Renal cortical epithelial cell (primary cell): ENCODE measurements at regions not wholly inside any gene's neighbourhood (a gene's known extent, or its start where the extent isn't known, plus 50 kb on each side); places are given as distances from the start of the nearest gene placed in this dataset.
"Not testable (repeated sequence)": the region's sequence is repeated elsewhere in the genome, so short reads cannot be mapped to it uniquely, and the experiment has no call there.

Source experiments
- DNase-seq: peaks from one replicate; pipeline ENCODE4 v3.0.0-alpha.2; 2011; ENCODE audit warnings: low read depth

DNA sequence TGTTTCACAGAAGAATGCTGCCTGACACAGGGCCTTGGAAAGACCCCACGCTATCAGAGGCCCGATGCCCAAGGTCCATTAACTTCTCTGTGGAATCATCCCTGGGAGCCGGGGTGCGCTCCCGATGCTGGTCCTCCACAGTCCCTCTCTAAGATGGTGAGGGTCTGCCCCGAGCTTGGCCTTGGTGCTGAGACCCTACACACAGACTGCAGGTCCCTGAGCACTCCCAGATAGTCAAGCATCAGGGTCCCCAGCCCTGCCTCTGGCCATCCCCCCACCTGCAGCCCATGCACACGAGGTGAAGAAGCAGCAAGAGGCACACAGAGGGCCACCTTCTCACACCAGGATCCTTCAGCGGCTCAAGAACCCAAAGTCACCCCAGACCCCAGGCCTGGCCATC, 263.3 kb downstream of the MYCN start:
- no peak for DNase-seq

- no peak for DNase-seq
Measured at GRCh38 chr2:16203069-16203468, 262.7 kb downstream of the MYCN start.

DNA sequence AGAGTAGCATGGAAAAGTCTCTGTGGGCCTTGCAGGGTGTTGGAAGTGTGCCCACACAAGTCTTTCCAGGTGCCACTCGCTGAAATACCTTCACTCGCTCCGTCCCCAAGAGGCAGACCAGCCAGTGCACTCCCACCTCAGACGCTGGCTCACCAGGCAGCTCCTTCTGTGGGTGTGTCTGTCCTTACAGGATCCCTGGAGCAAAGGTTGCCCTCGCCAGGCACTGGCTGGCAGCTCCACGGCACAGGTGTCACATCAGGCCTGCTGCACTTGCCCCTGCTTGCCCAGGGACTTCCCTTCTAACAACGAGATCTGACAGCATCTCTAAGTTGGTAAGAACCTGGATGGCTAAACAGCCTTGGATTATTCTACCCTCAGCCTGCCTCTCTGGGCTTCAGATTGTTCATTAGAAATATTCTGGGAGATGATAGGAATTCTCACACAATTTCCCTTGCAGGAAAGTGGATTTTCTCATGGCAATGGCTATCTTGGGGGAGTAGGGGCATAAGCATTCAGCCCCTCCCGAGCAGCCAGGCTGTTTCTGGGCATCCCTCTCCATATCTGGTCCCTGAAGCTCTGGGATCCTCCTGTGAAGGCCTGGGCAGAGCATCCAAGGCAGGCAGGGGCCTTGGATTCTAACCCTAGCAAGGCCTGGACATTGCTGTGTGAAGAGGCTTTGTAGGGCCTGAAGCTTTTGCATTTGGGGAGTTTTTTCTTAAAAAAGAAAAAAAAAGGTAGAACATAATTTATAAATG, 262.1 kb downstream of the MYCN start:
- no peak for DNase-seq

DNA sequence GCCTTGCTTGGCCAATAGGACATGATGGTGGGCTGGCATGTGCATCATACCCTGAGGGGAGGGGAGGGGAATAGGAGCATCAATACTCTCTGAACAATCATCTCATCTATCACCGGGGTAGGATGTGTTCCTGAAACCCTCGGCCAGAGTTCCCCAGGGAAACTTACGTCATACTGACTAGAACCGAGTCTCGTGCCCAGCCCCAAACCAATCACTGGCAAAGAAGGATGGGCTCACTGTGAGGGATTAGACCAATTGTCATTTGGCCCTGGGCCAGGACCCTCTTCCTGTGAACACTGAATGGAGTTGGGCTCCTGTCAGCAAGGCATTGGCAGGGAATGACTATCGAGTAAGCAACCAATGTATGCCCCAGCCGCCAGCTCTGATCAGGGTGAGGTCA, 261.5 kb downstream of the MYCN start:
- no peak for DNase-seq

DNA sequence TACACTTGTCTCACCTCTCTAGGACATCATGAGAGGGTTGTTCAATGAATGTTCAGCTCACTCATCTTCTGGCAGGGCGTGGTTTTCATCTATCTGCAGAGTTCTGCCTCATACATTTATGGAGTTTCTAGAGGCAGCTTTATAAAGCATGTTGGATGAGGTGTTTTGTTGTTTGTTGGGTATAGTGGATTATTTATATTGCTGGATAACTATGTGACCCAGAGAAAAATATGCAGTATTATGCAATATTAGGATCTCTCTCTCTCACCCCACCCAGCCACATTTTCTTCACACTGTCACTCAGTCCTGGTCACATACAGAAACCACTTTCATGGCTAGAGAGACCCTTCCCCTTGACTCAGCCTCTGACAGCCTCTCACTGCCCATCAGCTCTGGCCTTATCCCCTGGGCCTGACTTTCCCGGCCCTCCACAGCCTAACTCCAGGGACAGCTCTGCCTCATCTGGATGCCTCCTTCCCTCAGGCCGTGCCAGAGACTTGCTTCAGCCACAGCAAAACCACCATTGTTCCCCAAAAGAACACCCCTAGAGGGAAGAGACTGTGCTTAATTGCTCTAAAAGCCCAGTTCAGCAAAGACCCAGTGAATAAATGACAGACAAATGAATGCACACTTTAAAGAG, 260.3 kb downstream of the MYCN start:
- no peak for DNase-seq

- DNase-seq, result no peak
Measured at GRCh38 chr2:16199882-16200553, 259.7 kb downstream of the MYCN start.

GRCh38 chr2:16199241-16199640, 258.9 kb downstream of the MYCN start:
- not testable (repeated sequence) for DNase-seq

DNA sequence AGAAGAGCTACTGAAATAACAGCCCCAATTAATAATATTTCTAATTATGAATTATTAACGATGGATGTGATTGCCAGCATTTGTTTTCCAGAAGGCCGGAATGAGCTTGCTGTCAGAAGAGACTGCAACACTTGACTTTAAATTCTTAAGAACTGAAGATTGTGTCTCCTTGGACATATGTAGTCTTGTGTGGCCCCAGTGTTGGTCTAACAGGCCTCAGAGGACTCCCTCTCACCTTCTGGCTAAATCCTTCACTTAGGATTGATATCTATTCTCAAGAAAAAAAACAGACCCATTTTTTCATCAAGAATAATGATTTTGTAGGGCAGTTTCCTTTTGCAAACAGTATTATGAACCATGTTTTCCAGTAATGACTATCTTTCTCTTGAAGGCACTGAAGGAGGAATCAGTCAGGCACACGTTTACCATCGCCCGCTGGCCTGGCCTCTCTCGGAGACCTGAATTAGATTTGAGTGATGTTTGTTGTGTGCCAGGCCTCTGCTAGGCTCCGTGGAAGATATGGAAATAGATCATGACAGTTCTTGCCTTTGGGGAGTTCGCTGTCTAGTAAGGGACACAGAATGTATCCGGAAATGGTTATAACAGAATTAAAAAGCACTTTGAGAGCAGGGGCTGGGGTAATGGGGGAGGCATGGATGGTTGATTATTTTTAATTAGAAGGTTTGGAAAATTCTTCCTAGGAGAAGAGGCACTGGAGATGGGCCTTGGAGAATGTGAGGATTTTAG, 258.0 kb downstream of the MYCN start:
- no peak for DNase-seq

DNA sequence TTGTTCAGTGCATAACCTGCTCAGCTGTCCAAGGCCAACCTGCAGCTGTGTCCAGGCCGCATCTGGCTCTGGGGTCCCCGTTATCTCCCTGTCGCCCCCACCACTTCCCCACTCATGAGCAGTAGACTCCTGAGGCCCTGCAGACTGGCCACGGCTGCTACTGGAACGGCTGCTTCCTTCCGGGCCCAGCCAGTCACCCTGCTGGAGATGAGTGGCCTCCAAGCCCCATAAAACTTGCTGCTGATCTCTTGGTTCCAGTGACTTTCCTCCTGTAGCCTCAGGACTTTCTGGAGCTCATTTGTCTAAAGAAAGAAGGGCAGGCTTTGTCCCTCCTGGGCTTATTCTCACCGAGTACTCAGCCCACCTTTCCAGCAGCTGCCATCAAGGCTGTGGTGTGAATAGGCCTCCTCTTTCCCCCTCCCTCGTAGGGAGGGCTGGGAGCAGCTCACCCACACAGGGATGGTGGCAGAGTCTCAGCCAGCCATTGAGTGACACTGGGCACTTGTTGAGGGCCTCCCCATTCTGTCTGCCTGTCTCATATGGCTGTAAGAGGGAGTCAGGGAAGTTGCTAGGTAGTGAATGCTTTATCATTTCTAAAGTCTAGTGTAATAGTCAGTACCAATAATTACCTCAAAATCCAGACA, 257.3 kb downstream of the MYCN start:
- DNase-seq, result no peak

DNA sequence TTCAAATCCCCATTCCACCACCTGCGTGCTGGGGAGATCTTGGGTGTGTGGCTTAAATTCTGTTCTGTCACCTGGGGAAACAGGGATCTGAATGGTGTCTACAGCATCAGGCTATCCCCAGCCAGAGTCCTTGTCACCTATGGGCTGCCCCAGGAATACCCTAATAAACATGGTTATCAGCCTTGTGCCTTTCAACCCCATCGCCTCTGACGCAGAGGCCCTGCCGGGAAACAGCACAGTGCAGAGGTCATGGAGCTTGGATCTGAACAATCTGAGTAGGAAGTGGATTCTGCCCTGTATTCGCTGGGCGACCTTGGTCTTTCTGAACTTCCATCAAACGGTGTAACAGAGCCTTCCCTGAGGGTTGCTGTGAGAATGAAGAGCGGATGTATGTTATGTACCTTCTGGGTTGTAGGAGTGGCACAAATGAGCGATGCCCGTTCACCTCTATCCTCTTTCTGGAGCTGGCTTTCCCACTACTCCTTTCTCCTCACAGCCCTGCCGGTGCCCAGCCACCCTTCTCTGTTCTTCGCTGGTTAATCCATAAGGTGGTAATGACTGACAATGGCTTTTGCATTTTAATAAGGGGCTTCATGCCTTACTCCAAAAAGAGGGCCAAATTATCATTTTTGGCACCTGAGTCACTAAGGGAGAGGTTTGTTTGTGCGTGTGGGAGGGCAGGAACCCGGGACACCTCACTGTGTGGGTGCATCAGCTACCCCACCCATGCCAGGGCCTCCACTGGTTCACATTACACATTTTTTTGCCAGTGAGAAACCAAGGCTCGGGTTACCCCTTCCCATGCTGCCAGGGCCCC, 256.5 kb downstream of the MYCN start:
- DNase-seq, result no peak

DNA sequence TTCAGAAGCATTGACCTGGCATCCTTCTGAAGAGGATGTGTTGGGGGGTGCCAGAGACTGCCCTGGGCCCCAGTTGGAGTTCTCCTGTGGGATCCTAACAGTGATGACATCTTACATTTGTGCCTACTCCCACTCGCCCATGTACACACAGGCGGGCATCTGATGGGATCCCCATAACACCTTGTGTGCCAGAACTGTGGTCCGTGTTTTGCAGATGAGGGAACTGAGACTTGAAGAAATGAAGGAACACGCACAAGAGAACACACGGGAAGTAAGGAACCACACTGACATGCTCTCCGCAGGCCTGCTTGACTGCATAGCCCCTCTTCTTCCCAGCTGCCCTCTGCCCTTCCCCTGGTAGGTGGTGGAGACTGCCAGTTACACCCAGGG, 255.3 kb downstream of the MYCN start:
- no peak for DNase-seq

GRCh38 chr2:16194931-16195680, 254.8 kb downstream of the MYCN start:
- DNase-seq, result no peak

GRCh38 chr2:16194530-16194929, 254.2 kb downstream of the MYCN start:
- DNase-seq, result no peak

GRCh38 chr2:16194096-16194390, 253.7 kb downstream of the MYCN start:
- no peak for DNase-seq

GRCh38 chr2:16192416-16193216, 252.3 kb downstream of the MYCN start:
- DNase-seq, result no peak

GRCh38 chr2:16191431-16192200, 251.3 kb downstream of the MYCN start:
- no peak for DNase-seq

DNA sequence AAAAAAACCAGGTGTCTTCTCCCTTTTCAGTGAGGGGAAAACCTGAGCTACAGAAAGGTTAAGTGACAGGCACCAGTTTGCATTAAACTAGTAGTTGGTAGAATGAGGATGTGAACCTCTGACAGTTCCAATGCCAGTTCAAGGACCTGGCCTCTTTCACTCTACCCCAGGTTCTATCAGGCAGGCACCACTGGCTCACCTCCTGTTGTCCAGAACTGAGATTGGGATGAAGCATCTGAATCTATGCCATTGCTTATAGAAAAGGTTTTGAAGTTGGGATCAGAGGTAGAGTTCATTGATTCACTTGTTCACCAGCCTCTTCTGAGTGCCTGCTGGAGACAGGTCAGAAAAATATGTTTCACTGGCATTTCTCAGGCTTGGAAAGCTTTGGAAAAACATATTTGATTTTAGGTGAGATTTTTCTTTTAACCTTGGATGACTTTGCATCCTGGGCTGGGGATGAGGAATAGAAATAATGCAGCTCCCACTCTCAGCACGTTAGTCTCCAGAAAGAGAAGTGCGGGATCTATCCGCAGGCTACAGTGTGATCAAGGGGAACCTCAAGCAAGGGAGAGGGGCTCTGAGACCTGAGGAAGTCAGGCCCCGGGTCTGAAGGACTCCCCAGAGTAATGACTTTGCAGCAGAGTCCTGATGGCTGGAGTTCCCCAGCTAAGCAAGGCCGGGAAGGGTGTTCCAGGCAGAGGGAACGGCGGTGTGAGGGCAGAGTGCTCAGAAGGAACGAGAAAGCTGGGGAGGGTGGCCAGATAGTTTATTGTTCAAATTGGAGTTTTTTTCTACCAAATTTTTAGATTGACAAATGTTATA, 250.3 kb downstream of the MYCN start:
- DNase-seq, result no peak

DNA sequence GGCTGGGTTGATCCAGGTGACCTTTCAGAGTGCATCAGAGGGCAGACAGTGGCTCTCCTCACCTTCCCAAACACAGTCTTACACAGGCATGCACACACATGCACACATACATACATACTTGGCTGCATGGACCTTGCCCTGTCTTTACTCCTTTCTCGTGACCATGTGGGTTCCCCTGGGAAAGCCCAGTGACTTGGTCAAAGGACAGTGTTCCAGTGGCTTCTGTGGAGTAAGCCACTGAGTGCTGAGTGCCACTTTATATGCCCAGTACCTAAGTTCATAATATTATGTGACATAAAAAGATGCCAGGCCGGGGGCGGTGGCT, 249.4 kb downstream of the MYCN start:
- DNase-seq, result no peak
